ENCODE measurements at regions not wholly inside any gene's neighbourhood (a gene's known extent, or its start where the extent isn't known, plus 50 kb on each side); places are given as distances from the start of the nearest gene placed in this dataset.

DNA sequence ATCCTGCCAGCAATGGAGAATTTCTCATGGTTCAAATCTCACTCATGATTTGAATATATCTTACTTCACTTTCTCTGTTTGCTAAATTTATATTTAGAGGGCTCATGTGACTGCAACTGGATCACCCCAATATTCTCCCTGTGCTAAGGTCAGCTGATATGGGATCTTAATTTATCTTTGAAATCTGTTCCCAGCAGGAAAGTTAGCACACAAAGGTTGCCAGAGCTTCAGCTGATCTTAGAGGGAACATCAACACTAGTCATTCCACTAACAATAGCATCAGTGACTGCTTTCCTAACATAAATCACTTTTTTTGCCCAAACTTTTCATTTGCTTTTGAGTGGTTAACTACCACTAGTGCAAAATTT lies 1270.0 kb downstream of the ARAP2 start:
- TF ChIP-seq, protein P1, sequence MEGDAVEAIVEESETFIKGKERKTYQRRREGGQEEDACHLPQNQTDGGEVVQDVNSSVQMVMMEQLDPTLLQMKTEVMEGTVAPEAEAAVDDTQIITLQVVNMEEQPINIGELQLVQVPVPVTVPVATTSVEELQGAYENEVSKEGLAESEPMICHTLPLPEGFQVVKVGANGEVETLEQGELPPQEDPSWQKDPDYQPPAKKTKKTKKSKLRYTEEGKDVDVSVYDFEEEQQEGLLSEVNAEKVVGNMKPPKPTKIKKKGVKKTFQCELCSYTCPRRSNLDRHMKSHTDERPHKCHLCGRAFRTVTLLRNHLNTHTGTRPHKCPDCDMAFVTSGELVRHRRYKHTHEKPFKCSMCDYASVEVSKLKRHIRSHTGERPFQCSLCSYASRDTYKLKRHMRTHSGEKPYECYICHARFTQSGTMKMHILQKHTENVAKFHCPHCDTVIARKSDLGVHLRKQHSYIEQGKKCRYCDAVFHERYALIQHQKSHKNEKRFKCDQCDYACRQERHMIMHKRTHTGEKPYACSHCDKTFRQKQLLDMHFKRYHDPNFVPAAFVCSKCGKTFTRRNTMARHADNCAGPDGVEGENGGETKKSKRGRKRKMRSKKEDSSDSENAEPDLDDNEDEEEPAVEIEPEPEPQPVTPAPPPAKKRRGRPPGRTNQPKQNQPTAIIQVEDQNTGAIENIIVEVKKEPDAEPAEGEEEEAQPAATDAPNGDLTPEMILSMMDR (IDR thresholded peaks at IDR 0.05) = no peak
- no peak for TF ChIP-seq POLR2A (IDR thresholded peaks at IDR 0.05)

Measured in right lobe of liver (tissue), 4 donors.